Astrocyte (in vitro differentiated cells and primary cell): ENCODE measurements at regions not wholly inside any gene's neighbourhood (a gene's known extent, or its start where the extent isn't known, plus 50 kb on each side); places are given as distances from the start of the nearest gene placed in this dataset.

Source experiments
- DNase-seq: peaks from one replicate; pipeline ENCODE4 v3.0.0-alpha.2; 2010; ENCODE audit warnings: low read depth
- FAIRE-seq: peaks from 2 replicates; lab custom pipeline; 2011; peaks lifted over from hg19 to GRCh38; lab: Jason Lieb, UNC
- H2AFZ ChIP-seq: 2 replicates; pipeline ENCODE4 v1.6.0; 2012; ENCODE audit warnings: low read depth, low read length, inconsistent platforms
- H3K27ac ChIP-seq: 2 replicates; pipeline ENCODE4 v1.5.1; 2011; ENCODE audit warnings: low read depth, low read length, inconsistent platforms
- H3K27me3 ChIP-seq: 2 replicates; pipeline ENCODE4 v1.6.0; 2011; ENCODE audit warnings: low read length, inconsistent platforms; ENCODE audit not compliant: insufficient read depth
- H3K36me3 ChIP-seq: 2 replicates; pipeline ENCODE4 v1.5.1; 2011; ENCODE audit warnings: low read length, inconsistent platforms; ENCODE audit not compliant: insufficient read depth
- H3K4me1 ChIP-seq: 2 replicates; pipeline ENCODE4 v1.5.1; 2011; ENCODE audit warnings: low read length, inconsistent platforms; ENCODE audit not compliant: insufficient read depth
- H3K4me2 ChIP-seq: 2 replicates; pipeline ENCODE4 v1.6.0; 2012; ENCODE audit warnings: low read length, inconsistent platforms
- H3K4me3 ChIP-seq: 2 replicates; pipeline ENCODE4 v1.5.1; 2011; ENCODE audit warnings: low read depth, mild to moderate bottlenecking, low read length, inconsistent platforms; ENCODE audit not compliant: insufficient read depth
- H3K79me2 ChIP-seq: 2 replicates; pipeline ENCODE4 v1.6.0; 2012; ENCODE audit warnings: mild to moderate bottlenecking, low read length, inconsistent platforms; ENCODE audit not compliant: insufficient read depth
- H3K9ac ChIP-seq: 2 replicates; pipeline ENCODE4 v1.6.0; 2012; ENCODE audit warnings: mild to moderate bottlenecking, low read length, inconsistent platforms
- H3K9me3 ChIP-seq: 2 replicates; pipeline ENCODE4 v1.5.1; 2012; ENCODE audit warnings: low read depth, mild to moderate bottlenecking, low read length, inconsistent platforms; ENCODE audit not compliant: insufficient read depth
- H4K20me1 ChIP-seq: 2 replicates; pipeline ENCODE4 v1.6.0; 2012; ENCODE audit warnings: low read length, inconsistent platforms; ENCODE audit not compliant: insufficient read depth
- H3K27ac Mint-ChIP-seq: one replicate; pipeline ENCODE4 v1.8.0; 2021; ENCODE audit warnings: mild to moderate bottlenecking, mixed read lengths; ENCODE audit not compliant: unreplicated experiment
- H3K27me3 Mint-ChIP-seq: one replicate; pipeline ENCODE4 v1.8.0; 2021; ENCODE audit warnings: low read depth, mixed read lengths; ENCODE audit not compliant: unreplicated experiment
- H3K36me3 Mint-ChIP-seq: one replicate; pipeline ENCODE4 v1.8.0; 2021; ENCODE audit warnings: low read depth, mixed read lengths; ENCODE audit not compliant: unreplicated experiment
- H3K4me1 Mint-ChIP-seq: one replicate; pipeline ENCODE4 v1.8.0; 2021; ENCODE audit warnings: low read depth, mixed read lengths; ENCODE audit not compliant: unreplicated experiment
- H3K4me3 Mint-ChIP-seq: one replicate; pipeline ENCODE4 v1.8.0; 2021; ENCODE audit warnings: mild to moderate bottlenecking, moderate library complexity, mixed read lengths; ENCODE audit not compliant: unreplicated experiment
- H3K9me3 Mint-ChIP-seq: one replicate; pipeline ENCODE4 v1.8.0; 2021; ENCODE audit warnings: mild to moderate bottlenecking, mixed read lengths; ENCODE audit not compliant: unreplicated experiment
- CTCF ChIP-seq: IDR thresholded peaks from 2 replicates; pipeline ENCODE4 v1.5.1; 2011; ENCODE audit warnings: low read depth, mild to moderate bottlenecking, inconsistent platforms, low read length, moderate library complexity; ENCODE audit not compliant: insufficient read depth
- EZH2 ChIP-seq: IDR thresholded peaks from 2 replicates; pipeline ENCODE4 v1.6.1; 2012; ENCODE audit warnings: mild to moderate bottlenecking, low read length, inconsistent platforms; ENCODE audit not compliant: insufficient read depth

GRCh38 chr1:244782056-244782455 is 53.4 kb upstream of the COX20 start:
- H3K4me2 ChIP-seq = no peak overlapping the region
- H3K27ac ChIP-seq = no peak overlapping the region
- FAIRE-seq (no peak), DNase-seq (peak; percentile 56)
- H3K27me3 Mint-ChIP-seq = peaks cover 7% of the 10 kb centered on the region
- H4K20me1 ChIP-seq = no peaks in the 10 kb centered on the region
- H3K4me3 Mint-ChIP-seq = no peak overlapping the region
- H2AFZ ChIP-seq = no peak overlapping the region
- no peaks in the 10 kb centered on the region for H3K36me3 ChIP-seq
- H3K9ac ChIP-seq = no peak overlapping the region
- peaks cover 5% of the 10 kb centered on the region for H3K4me1 Mint-ChIP-seq
- H3K79me2 ChIP-seq = no peaks in the 10 kb centered on the region
- no peak overlapping the region for H3K4me3 ChIP-seq
- H3K9me3 Mint-ChIP-seq = peaks cover 2% of the 10 kb centered on the region
- TF ChIP-seq CTCF (no peak), EZH2 (no peak)
- no peak overlapping the region for H3K27ac Mint-ChIP-seq
- H3K4me1 ChIP-seq = peaks cover 9% of the 10 kb centered on the region
- no peaks in the 10 kb centered on the region for H3K27me3 ChIP-seq
- no peaks in the 10 kb centered on the region for H3K36me3 Mint-ChIP-seq
- H3K9me3 ChIP-seq = peaks cover 3% of the 10 kb centered on the region

GRCh38 chr1:244783138-244783537 is 52.3 kb upstream of the COX20 start:
- Mint-ChIP-seq H3K27ac (no peak overlapping the region), H3K36me3 (no peaks in the 10 kb centered on the region), H3K9me3 (peaks cover 2% of the 10 kb centered on the region), H3K27me3 (peaks cover 7% of the 10 kb centered on the region), H3K4me1 (peaks cover 5% of the 10 kb centered on the region), H3K4me3 (no peak overlapping the region)
- Histone ChIP-seq H3K79me2 (no peaks in the 10 kb centered on the region), H3K27me3 (no peaks in the 10 kb centered on the region), H3K27ac (no peak overlapping the region), H4K20me1 (no peaks in the 10 kb centered on the region), H3K9me3 (peaks cover 3% of the 10 kb centered on the region), H3K4me2 (no peak overlapping the region), H3K36me3 (no peaks in the 10 kb centered on the region), H3K4me3 (no peak overlapping the region), H3K4me1 (peaks cover 9% of the 10 kb centered on the region), H2AFZ (no peak overlapping the region), H3K9ac (no peak overlapping the region)
- DNase-seq (no peak), FAIRE-seq (no peak)
- TF ChIP-seq EZH2 (no peak), CTCF (no peak)
